HUES48 (cell line): ENCODE measurements at regions not wholly inside any gene's neighbourhood (a gene's known extent, or its start where the extent isn't known, plus 50 kb on each side); places are given as distances from the start of the nearest gene placed in this dataset.
"Not testable (repeated sequence)": the region's sequence is repeated elsewhere in the genome, so short reads cannot be mapped to it uniquely, and the experiment has no call there.

Experiments used
- H3K27ac ChIP-seq: one replicate; pipeline ENCODE4 v1.7.0; 2013; ENCODE audit warnings: low read depth, low read length, inconsistent platforms
- H3K27me3 ChIP-seq: 2 replicates; pipeline ENCODE4 v1.6.1; 2013; ENCODE audit warnings: mild to moderate bottlenecking, low read length; ENCODE audit not compliant: control insufficient read depth, insufficient read depth
- H3K36me3 ChIP-seq: 2 replicates; pipeline ENCODE4 v1.6.1; 2013; ENCODE audit warnings: low read length; ENCODE audit not compliant: control insufficient read depth, insufficient read depth
- H3K4me1 ChIP-seq: 2 replicates; pipeline ENCODE4 v1.6.1; 2013; ENCODE audit warnings: mild to moderate bottlenecking, low read length; ENCODE audit not compliant: control insufficient read depth, insufficient read depth
- H3K4me3 ChIP-seq: 2 replicates; pipeline ENCODE4 v1.5.1; 2013; ENCODE audit warnings: mild to moderate bottlenecking, low read depth, low read length
- H3K9ac ChIP-seq: 2 replicates; pipeline ENCODE4 v1.6.1; 2013; ENCODE audit warnings: mild to moderate bottlenecking, low read depth, low read length, moderate library complexity
- H3K9me3 ChIP-seq: 2 replicates; pipeline ENCODE4 v1.6.1; 2013; ENCODE audit warnings: low read length; ENCODE audit not compliant: control insufficient read depth, insufficient read depth

GRCh38 chr12:9365296-9365695 is 157.1 kb upstream of the PZP start:
- H3K27me3 ChIP-seq = no peaks in the 10 kb centered on the region
- peak overlapping the region; percentile 85 for H3K27ac ChIP-seq
- peaks cover 30% of the 10 kb centered on the region for H3K4me1 ChIP-seq
- H3K9ac ChIP-seq = no peak overlapping the region
- H3K4me3 ChIP-seq = no peak overlapping the region
- no peaks in the 10 kb centered on the region for H3K9me3 ChIP-seq
- H3K36me3 ChIP-seq = no peaks in the 10 kb centered on the region

DNA sequence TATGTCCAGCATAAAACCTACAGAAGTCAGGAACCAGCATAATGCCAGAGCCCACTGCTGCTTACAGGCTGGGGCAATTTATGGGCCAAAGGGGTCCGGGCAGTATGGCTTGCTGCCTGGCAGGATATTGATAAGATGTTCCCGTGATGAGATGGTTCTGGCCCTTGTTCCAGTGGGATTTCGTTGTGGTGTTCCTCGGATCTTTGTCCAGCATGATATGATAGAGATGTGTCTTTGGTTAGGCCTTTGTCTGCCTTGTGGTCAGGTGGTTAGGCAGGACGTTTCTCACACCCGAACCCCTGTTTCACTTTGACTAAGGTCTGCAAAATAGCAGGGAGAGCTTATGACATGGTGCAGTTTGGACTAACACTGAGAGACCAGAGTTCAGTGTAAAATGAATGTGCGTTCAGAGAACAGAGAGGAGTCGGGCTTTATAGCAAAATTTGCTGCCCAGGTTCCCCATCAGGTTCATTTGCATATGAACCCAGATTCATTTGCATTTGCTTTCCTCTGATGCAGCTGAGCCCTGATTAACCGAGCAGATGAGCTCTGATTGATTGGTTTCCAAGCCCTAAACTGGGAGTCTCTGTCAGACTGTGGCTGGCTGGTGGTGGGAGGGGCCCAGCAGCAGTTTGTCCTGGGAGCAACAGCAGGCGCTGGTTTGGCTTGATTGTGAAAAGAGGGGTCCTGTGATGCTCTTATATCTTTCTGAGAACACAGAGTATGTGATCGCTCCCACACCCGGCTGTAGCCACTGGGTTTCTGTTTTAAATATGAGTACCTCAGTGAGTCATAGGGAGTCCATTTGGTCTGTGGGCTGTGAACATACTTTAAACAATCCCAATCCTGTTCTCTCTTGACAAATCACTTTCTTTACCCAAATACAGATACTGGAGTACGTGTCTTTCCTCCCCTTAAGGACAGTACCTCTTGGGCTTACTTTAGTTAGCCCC is 156.3 kb upstream of the PZP start:
- Histone ChIP-seq H3K27me3 (no peaks in the 10 kb centered on the region), H3K4me3 (peak overlapping the region; percentile 18), H3K9ac (peak overlapping the region; percentile 70), H3K27ac (peak overlapping the region; percentile 85), H3K9me3 (no peaks in the 10 kb centered on the region), H3K36me3 (no peaks in the 10 kb centered on the region), H3K4me1 (peaks cover 30% of the 10 kb centered on the region)

DNA sequence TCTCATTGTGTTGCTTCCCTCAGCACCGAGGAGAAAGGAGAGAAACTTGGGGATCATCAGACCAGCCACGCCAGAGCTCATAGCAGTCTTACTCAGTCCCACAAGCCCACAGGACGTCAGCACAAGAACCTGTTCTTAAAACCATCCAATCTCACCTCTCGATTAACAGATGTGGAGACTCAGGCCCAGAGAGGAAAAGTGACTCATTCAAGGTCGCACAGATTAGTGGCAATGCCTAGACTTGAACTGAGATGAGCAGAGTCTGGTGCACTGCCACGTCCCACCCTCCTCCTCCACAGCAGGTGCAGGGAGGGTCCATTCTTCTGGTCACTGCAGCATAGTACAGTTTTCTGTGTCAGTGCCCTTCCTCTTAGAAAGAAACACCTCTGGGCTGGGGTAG is 154.9 kb upstream of the PZP start:
- Histone ChIP-seq H3K4me3 (no peak overlapping the region), H3K9me3 (no peaks in the 10 kb centered on the region), H3K36me3 (no peaks in the 10 kb centered on the region), H3K27me3 (no peaks in the 10 kb centered on the region), H3K4me1 (peaks cover 30% of the 10 kb centered on the region), H3K9ac (no peak overlapping the region), H3K27ac (no peak overlapping the region)

- H3K27ac ChIP-seq = no peak overlapping the region
- no peak overlapping the region for H3K4me3 ChIP-seq
Observed at GRCh38 chr12:9361879-9362326, 153.7 kb upstream of the PZP start.

DNA sequence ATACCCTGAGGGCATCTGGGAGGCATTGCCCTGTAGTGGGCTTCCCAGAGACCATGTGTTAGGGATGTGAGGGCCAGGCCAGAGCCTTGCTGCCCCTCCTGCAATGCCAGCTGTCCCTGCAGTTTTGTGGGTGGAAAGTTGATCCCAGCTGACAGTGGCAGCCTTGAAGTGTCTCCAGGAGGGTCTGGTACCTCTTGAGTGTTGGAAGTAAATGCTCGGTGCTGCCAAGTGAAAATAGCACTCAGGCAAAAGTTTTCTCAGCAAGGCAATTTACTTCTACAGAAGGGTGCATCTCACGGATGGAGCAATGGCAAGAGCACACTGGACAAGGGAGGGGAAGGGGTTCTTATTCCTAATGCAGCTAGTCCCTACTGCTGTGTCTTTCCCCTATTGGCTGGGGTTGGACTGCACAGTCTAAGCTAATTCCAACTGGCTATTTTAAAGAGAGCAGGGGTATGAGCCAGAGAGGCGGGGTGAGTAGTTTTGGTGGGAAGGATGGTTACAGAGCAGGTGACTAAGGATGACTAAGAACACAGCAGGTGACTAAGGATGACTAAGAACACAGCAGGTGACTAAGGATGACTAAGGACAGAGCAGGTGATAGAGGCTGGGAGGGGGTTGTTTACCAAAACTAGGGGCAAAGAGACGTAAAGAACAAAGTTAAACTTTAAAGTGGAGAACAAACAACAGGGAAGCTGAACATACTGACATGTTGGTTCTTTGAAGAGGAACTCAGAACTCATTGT is 146.0 kb upstream of the PZP start:
- not testable (repeated sequence) for H3K4me1 ChIP-seq, H3K27ac ChIP-seq, H3K9ac ChIP-seq, H3K36me3 ChIP-seq, H3K4me3 ChIP-seq, H3K27me3 ChIP-seq
- peaks cover 14% of the 10 kb centered on the region for H3K9me3 ChIP-seq

More at GRCh38 chr12:9361879-9362326, 153.7 kb upstream of the PZP start:
- H3K36me3 ChIP-seq = no peaks in the 10 kb centered on the region
- no peaks in the 10 kb centered on the region for H3K27me3 ChIP-seq
- H3K4me1 ChIP-seq = peaks cover 30% of the 10 kb centered on the region
- no peak overlapping the region for H3K9ac ChIP-seq
- H3K9me3 ChIP-seq = no peaks in the 10 kb centered on the region

GRCh38 chr12:9351136-9351535 is 142.9 kb upstream of the PZP start:
- no peaks in the 10 kb centered on the region for H3K27me3 ChIP-seq
- no peak overlapping the region for H3K4me3 ChIP-seq
- H3K36me3 ChIP-seq = no peaks in the 10 kb centered on the region
- no peaks in the 10 kb centered on the region for H3K4me1 ChIP-seq
- peaks cover 14% of the 10 kb centered on the region for H3K9me3 ChIP-seq
- no peak overlapping the region for H3K27ac ChIP-seq
- H3K9ac ChIP-seq = no peak overlapping the region

GRCh38 chr12:9349888-9350885 is 142.0 kb upstream of the PZP start:
- no peaks in the 10 kb centered on the region for H3K36me3 ChIP-seq
- H3K9me3 ChIP-seq = peaks cover 14% of the 10 kb centered on the region
- no peaks in the 10 kb centered on the region for H3K27me3 ChIP-seq
- H3K4me3 ChIP-seq = no peak overlapping the region
- H3K4me1 ChIP-seq = no peaks in the 10 kb centered on the region
- no peak overlapping the region for H3K9ac ChIP-seq
- H3K27ac ChIP-seq = no peak overlapping the region

GRCh38 chr12:9348906-9349518 is 140.8 kb upstream of the PZP start:
- no peak overlapping the region for H3K9ac ChIP-seq
- no peak overlapping the region for H3K4me3 ChIP-seq
- no peaks in the 10 kb centered on the region for H3K27me3 ChIP-seq
- H3K27ac ChIP-seq = no peak overlapping the region
- peaks cover 11% of the 10 kb centered on the region for H3K9me3 ChIP-seq
- no peaks in the 10 kb centered on the region for H3K36me3 ChIP-seq
- H3K4me1 ChIP-seq = no peaks in the 10 kb centered on the region

- Histone ChIP-seq H3K4me1 (no peaks in the 10 kb centered on the region), H3K9ac (no peak overlapping the region), H3K36me3 (no peaks in the 10 kb centered on the region), H3K27ac (no peak overlapping the region), H3K27me3 (no peaks in the 10 kb centered on the region), H3K9me3 (no peaks in the 10 kb centered on the region), H3K4me3 (no peak overlapping the region)
Observed at GRCh38 chr12:9347328-9348127, 139.3 kb upstream of the PZP start.
